AG08396 (cell line): ENCODE measurements at regions not wholly inside any gene's neighbourhood (a gene's known extent, or its start where the extent isn't known, plus 50 kb on each side); places are given as distances from the start of the nearest gene placed in this dataset.

Source experiments
- DNase-seq: peaks from one replicate; pipeline ENCODE4 v3.0.0; 2012; ENCODE audit warnings: low spot score, mixed read lengths

DNA sequence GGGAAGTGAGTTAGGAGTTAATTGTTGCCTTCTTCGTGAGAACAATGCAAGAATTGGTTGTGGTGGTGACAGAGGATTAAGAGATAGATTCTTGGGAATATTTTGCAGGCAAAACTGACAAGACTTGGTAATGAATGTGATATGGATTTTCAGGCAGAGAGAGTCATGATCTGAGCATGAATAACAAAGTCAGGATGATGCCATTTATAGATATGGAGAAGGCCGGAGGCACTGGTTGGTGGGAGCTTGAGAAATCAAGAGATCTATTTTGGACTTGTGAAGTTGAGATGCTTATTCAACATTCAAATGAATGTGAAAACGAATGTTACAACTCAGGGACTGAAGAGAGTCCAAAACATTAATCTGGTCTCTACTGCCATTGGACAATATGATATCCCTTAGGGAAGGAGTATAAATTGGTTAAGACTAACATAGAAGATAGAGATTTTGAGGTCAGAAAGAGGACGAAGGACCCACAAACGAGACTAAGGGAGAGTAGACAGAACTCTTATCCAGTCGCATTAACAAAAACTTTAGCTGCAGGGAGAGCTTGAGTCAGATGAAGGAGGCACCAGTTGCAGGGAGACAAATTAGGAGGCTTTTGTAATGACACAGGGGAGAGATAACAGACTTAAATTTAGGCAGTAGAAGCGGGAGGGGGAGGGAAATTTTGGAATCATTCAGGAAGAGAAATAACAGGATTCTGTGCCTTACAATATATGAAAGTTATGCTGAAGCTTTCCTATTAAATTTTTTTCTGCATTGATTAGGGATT lies 1090.6 kb downstream of the GALC start:
- DNase-seq, result no peak

GRCh38 chr14:86897704-86898513 lies 1095.1 kb downstream of the GALC start:
- no peak for DNase-seq

- DNase-seq, result no peak
Observed at GRCh38 chr14:86897224-86897623, 1095.8 kb downstream of the GALC start.

DNA sequence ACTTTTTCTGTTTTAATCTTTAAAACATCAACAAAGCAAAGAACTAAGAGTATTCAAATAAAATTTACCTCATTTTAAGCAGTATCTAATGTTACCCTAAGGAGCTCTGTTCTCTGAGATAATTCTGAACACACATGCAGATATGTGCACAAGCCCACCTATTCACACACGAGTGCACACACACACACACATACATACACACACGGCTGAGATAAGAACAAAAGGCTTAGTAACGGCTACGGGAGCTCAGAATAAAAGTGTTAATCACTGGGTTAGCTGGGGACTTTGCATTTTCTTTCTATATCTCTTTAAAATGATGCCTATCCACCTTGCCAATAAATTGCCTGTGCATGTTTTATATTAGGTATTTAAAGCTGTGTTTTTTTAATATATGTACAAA lies 1096.3 kb downstream of the GALC start:
- DNase-seq, result no peak

GRCh38 chr14:86892152-86892956 lies 1100.6 kb downstream of the GALC start:
- DNase-seq, result no peak

- DNase-seq, result no peak
Observed at GRCh38 chr14:86885280-86885679, 1107.7 kb downstream of the GALC start.

- no peak for DNase-seq
Observed at GRCh38 chr14:86884498-86884897, 1108.5 kb downstream of the GALC start.

DNA sequence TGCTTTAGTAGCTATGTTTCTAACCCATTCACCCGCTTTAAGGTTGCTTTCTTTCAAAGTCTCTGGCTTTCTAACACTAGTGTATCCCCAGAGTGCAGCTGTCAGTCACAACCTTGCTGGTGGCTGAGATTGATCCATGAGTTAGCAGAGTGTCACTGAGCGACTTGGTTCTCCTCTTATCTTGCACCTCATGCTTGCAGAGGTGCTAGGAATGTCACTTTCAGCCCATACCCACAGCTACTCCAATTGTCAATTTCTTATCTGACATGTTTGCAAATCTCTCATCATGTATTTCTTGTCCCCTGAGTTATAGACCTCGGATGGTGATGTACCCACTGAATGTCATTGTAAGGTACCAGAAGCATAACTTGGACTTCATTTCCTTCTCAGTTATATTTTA lies 1110.2 kb downstream of the GALC start:
- no peak for DNase-seq

DNA sequence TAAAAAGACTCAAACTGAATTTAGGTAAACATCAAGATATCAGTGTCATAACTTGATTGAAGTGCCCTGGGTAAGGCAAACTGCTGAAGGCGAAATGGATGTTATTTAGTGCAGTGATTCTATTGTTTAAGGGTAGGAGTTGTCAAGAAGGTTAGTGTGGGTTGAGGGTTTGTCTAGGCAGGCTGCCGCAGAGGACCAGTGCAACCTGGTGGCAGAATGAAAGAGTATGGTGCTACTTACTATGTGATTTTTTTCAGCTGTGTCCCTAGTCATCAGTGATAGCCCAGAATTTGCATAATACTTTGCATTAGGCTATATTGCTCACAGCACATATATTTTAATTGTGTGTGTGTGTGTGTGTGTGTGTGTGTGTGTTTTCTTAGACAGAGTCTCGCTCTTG lies 1127.0 kb downstream of the GALC start:
- no peak for DNase-seq

GRCh38 chr14:86858591-86858990 lies 1134.4 kb downstream of the GALC start:
- no peak for DNase-seq

- peak; percentile 15 for DNase-seq
Observed at GRCh38 chr14:86858031-86858430, 1135.0 kb downstream of the GALC start.

GRCh38 chr14:86852530-86852929 lies 1140.5 kb downstream of the GALC start:
- DNase-seq, result peak; percentile 63

- no peak for DNase-seq
Observed at GRCh38 chr14:86847140-86847539, 1145.8 kb downstream of the GALC start.

- DNase-seq, result no peak
Observed at GRCh38 chr14:86838363-86838762, 1154.6 kb downstream of the GALC start.

DNA sequence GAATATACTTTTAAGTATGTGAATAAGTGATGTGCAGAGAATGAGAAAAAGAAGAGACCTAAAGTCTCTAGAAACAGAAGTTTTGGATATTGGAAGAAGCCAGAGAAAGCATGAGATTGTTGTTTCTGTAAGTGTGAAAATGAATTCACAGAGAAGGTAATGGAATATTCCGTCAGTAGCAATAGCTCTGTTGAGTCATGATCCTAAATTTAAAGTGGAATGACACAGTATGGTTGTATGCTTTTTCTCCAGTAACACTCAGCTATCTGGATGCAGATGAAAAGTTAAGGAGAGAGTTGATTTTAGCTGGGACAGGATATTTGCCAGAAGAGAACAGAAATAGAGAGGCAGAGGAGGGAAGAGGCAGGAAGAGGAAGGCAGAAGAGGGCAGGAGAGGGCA lies 1166.3 kb downstream of the GALC start:
- DNase-seq, result peak; percentile 4

- no peak for DNase-seq
Observed at GRCh38 chr14:86824167-86824566, 1168.8 kb downstream of the GALC start.

DNA sequence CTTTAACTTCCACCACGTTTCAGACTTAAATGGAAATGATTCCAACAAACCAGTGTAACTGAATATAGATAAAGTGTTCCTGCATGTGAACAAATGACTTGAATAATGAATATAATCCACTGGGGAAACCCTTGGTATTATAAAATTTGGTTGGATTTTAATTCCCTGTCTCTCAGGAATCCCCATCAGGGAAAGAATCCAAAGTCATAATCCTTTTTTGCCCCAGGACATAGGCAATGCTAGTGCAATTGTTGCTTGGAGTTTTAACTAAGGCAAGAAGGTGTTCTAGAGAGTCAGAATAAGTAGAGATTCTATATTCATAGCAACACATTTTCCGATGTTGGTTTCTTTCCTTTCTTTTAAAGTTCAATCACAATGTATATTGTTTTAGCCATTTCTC lies 1169.4 kb downstream of the GALC start:
- DNase-seq, result no peak

DNA sequence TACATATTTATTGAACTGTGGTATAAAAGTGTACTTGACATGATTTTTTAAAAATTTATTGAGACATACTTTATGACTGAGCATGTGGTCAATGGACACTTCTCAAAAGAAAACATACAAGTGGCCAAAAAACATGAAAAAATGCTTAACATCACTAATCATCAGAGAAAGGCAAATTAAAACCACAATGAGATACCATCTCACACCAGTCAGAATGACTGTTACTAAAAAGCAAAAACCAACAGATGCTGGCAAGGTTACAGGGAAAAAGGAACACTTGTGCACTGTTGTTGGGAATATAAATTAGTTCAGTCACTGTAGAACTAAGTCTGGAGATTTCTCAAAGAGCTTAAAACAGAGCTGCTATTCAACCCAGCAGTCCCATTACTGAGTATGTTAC lies 1177.6 kb downstream of the GALC start:
- DNase-seq, result no peak

GRCh38 chr14:86802726-86803125 lies 1190.3 kb downstream of the GALC start:
- DNase-seq, result no peak

DNA sequence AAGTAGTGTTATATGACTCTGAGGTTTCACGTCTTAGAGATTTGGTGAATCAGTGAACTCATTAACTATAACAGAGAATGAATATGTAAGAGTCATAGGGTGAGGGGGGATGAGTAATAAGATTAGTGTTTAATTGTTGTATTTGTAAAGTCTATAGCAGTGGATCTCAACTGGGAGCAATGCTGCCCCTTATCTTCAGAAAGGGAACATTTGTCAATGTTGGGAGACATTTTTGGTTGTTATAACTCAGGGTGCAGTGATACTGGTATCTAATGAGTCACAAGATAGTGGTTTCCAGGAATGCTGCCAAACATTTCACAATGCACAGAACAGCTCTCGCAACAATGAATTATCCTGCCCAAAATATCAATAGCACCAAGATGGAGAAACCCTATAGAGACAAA lies 1193.7 kb downstream of the GALC start:
- DNase-seq, result peak; percentile 43

DNA sequence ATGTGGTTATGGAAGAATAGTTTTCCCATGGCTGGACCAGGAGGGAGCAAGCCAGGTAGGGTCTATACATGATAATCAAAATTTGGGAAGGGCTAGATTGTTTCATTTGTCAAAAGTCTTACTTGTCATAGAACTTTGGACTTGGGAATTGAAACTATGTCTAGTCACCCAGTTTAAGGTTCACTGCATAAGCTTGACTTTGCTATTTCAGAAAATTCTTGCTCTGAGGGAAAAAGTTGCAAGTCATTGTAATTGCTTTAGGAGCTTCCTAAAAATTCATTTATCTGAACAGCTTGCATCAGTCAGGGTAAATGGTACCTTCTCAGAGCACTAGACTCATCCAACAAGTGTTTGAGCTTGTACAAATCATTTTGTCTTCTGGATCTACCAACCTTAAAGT lies 1194.7 kb downstream of the GALC start:
- DNase-seq, result no peak

GRCh38 chr14:86797075-86797351 lies 1196.0 kb downstream of the GALC start:
- no peak for DNase-seq
